GM19239 (cell line): ENCODE measurements at regions not wholly inside any gene's neighbourhood (a gene's known extent, or its start where the extent isn't known, plus 50 kb on each side); places are given as distances from the start of the nearest gene placed in this dataset.

Experiments
- DNase-seq: peaks from one replicate; pipeline ENCODE4 v3.0.0; 2011; ENCODE audit warnings: low spot score; ENCODE audit not compliant: insufficient read length
- FAIRE-seq: peaks from 2 replicates; lab custom pipeline; 2011; peaks lifted over from hg19 to GRCh38; lab: Jason Lieb, UNC

- DNase-seq (no peak), FAIRE-seq (no peak)
Observed at GRCh38 chr19:31098836-31099235, 250.4 kb downstream of the TSHZ3 start.

- FAIRE-seq = no peak
- DNase-seq = no peak
Observed at GRCh38 chr19:31096935-31097545, 252.2 kb downstream of the TSHZ3 start.

- FAIRE-seq (no peak), DNase-seq (no peak)
Observed at GRCh38 chr19:31096062-31096830, 253.0 kb downstream of the TSHZ3 start.

GRCh38 chr19:31095100-31095804, 254.0 kb downstream of the TSHZ3 start:
- DNase-seq = no peak

GRCh38 chr19:31092274-31092673, 257.0 kb downstream of the TSHZ3 start:
- no peak for DNase-seq
- FAIRE-seq = no peak

More at GRCh38 chr19:31095100-31095804, 254.0 kb downstream of the TSHZ3 start:
- no peak for FAIRE-seq

- DNase-seq (no peak), FAIRE-seq (no peak)
Observed at GRCh38 chr19:31089681-31090080, 259.6 kb downstream of the TSHZ3 start.

- FAIRE-seq = no peak
- DNase-seq = no peak
Observed at GRCh38 chr19:31085125-31085524, 264.1 kb downstream of the TSHZ3 start.

- DNase-seq = no peak
- FAIRE-seq = no peak
Observed at GRCh38 chr19:31083105-31083504, 266.1 kb downstream of the TSHZ3 start.

- DNase-seq = no peak
- no peak for FAIRE-seq
Observed at GRCh38 chr19:31075146-31075655, 274.0 kb downstream of the TSHZ3 start.

- FAIRE-seq = no peak
Observed at GRCh38 chr19:31074199-31075125, 274.8 kb downstream of the TSHZ3 start.

GRCh38 chr19:31073485-31074198, 275.6 kb downstream of the TSHZ3 start:
- FAIRE-seq (no peak), DNase-seq (no peak)

More at GRCh38 chr19:31074199-31075125, 274.8 kb downstream of the TSHZ3 start:
- DNase-seq = no peak

GRCh38 chr19:31072451-31072850, 276.8 kb downstream of the TSHZ3 start:
- no peak for FAIRE-seq
- DNase-seq = no peak

GRCh38 chr19:31071136-31071855, 277.9 kb downstream of the TSHZ3 start:
- DNase-seq = no peak
- no peak for FAIRE-seq

- DNase-seq (no peak), FAIRE-seq (no peak)
Observed at GRCh38 chr19:31070146-31071065, 278.8 kb downstream of the TSHZ3 start.

GRCh38 chr19:31068268-31068667, 281.0 kb downstream of the TSHZ3 start:
- FAIRE-seq (no peak), DNase-seq (no peak)

- no peak for DNase-seq
- FAIRE-seq = no peak
Observed at GRCh38 chr19:31066385-31066784, 282.9 kb downstream of the TSHZ3 start.

GRCh38 chr19:31064491-31064890, 284.7 kb downstream of the TSHZ3 start:
- FAIRE-seq (no peak), DNase-seq (no peak)
